Smooth muscle cell (in vitro differentiated cells): ENCODE measurements at regions not wholly inside any gene's neighbourhood (a gene's known extent, or its start where the extent isn't known, plus 50 kb on each side); places are given as distances from the start of the nearest gene placed in this dataset.

Experiments
- DNase-seq: peaks from one replicate; lab custom pipeline; 2025; ENCODE audit not compliant: unreplicated experiment; lab: John Stamatoyannopoulos, UW
- H2AFZ ChIP-seq: fragments of 200-600 bp; sonication (generic); 2 replicates; pipeline ENCODE4 v1.6.0; 2016; ENCODE audit warnings: antibody characterized with exemption, low read depth, mild to moderate bottlenecking
- H3F3A ChIP-seq: fragments of 200-600 bp; sonication (generic); 2 replicates; pipeline ENCODE4 v1.6.0; 2017; ENCODE audit warnings: antibody characterized with exemption, low read depth
- H3K27ac ChIP-seq: fragments of 200-600 bp; sonication (generic); 2 replicates; pipeline ENCODE4 v1.5.1; 2016; ENCODE audit warnings: low read depth, mild to moderate bottlenecking
- H3K27me3 ChIP-seq: fragments of 200-600 bp; sonication (generic); 2 replicates; pipeline ENCODE4 v1.6.1; 2016; ENCODE audit warnings: low read depth, mild to moderate bottlenecking
- H3K36me3 ChIP-seq: fragments of 200-600 bp; sonication (generic); 2 replicates; pipeline ENCODE4 v1.5.1; 2016; ENCODE audit warnings: low read depth
- H3K4me1 ChIP-seq: fragments of 200-600 bp; sonication (generic); 2 replicates; pipeline ENCODE4 v1.5.1; 2016; ENCODE audit warnings: low read depth
- H3K4me2 ChIP-seq: fragments of 200-600 bp; sonication (generic); 2 replicates; pipeline ENCODE4 v1.6.0; 2016; ENCODE audit warnings: mild to moderate bottlenecking
- H3K4me3 ChIP-seq: fragments of 200-600 bp; sonication (generic); 2 replicates; pipeline ENCODE4 v1.5.1; 2016; ENCODE audit warnings: mild to moderate bottlenecking
- H3K79me2 ChIP-seq: fragments of 200-600 bp; sonication (generic); 2 replicates; pipeline ENCODE4 v1.6.0; 2016; ENCODE audit warnings: low read depth, mild to moderate bottlenecking
- H3K9ac ChIP-seq: fragments of 200-600 bp; sonication (generic); 2 replicates; pipeline ENCODE4 v1.6.0; 2016; ENCODE audit warnings: low read depth
- H3K9me3 ChIP-seq: fragments of 200-600 bp; sonication (generic); replicated peaks from 2 replicates; pipeline ENCODE4 v1.5.1; 2016; ENCODE audit warnings: low read depth
- H4K20me1 ChIP-seq: fragments of 200-600 bp; sonication (generic); 2 replicates; pipeline ENCODE4 v1.6.0; 2016; ENCODE audit warnings: low read depth
- WGBS: methylation state at CpG from one replicate; pipeline ENCODE4 v1.1.7; 2016; ENCODE audit warnings: low lambda C conversion rate; 5-methylcytosine and 5-hydroxymethylcytosine counted together
- TF ChIP-seq, protein P1 (sequence below): fragments of 200-600 bp; sonication (generic); IDR thresholded peaks from 2 replicates; pipeline ENCODE4 v1.5.1; 2017; ENCODE audit warnings: borderline replicate concordance, mild to moderate bottlenecking, antibody characterized with exemption; ENCODE audit not compliant: insufficient read depth, poor library complexity, severe bottlenecking

DNA sequence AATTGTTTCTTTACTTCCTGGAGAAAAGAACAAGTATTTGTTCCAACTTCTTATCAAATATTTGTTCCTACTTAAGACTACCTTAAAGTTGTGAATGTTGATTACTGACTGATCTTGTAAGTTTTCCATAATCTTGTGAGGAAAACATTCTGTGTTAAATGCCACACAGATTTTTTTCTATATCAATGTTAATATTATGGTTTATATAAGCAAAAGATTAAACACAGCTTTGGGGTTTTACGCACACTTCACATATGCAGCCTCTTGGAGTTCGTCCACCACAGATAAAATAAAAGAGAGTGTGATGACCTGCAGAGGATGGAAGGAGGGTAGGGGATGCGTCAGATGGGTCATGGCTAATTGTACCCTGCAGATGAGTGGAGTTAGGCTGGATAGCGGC lies 780.0 kb upstream of the SALL3 start:
- DNase-seq = no peak

DNA sequence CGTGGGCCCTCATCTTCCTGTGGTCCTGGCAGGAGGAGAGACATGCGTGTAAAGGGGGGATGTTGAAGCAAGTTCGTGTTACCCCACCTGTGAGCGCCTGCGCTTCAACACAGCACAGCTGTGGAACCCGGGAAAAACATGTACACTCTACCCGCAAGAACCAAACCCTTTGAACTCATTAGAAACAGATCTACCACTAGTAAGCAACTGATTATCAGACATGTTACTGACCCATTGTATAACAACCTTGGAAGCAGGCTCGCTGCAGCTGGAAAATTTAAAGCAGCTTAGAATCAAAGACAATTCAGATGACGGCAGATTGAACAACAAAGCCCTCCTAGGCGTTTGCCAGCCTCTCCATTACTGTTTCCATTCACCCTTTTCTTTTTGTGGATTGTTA lies 771.7 kb upstream of the SALL3 start:
- Histone ChIP-seq H4K20me1 (no peaks in the 10 kb centered on the region), H3K27me3 (no peaks in the 10 kb centered on the region), H3K4me2 (no peak overlapping the region), H3K36me3 (no peaks in the 10 kb centered on the region), H3K27ac (no peak overlapping the region), H3K4me3 (no peak overlapping the region), H3K4me1 (peaks cover 10% of the 10 kb centered on the region), H3F3A (no peaks in the 10 kb centered on the region), H3K9ac (no peak overlapping the region), H3K79me2 (no peaks in the 10 kb centered on the region), H2AFZ (no peak overlapping the region), H3K9me3 (no peaks in the 10 kb centered on the region)
- 83% methylated on average over 10 of the region's 10 CpGs for WGBS
- no peak for DNase-seq
- TF ChIP-seq, protein P1, sequence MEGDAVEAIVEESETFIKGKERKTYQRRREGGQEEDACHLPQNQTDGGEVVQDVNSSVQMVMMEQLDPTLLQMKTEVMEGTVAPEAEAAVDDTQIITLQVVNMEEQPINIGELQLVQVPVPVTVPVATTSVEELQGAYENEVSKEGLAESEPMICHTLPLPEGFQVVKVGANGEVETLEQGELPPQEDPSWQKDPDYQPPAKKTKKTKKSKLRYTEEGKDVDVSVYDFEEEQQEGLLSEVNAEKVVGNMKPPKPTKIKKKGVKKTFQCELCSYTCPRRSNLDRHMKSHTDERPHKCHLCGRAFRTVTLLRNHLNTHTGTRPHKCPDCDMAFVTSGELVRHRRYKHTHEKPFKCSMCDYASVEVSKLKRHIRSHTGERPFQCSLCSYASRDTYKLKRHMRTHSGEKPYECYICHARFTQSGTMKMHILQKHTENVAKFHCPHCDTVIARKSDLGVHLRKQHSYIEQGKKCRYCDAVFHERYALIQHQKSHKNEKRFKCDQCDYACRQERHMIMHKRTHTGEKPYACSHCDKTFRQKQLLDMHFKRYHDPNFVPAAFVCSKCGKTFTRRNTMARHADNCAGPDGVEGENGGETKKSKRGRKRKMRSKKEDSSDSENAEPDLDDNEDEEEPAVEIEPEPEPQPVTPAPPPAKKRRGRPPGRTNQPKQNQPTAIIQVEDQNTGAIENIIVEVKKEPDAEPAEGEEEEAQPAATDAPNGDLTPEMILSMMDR = no peak

More for the DNA sequence above, 780.0 kb upstream of the SALL3 start:
- 69% methylated on average over 4 of the region's 4 CpGs for WGBS
- H3K36me3 ChIP-seq = no peaks in the 10 kb centered on the region
- H3K4me2 ChIP-seq = no peak overlapping the region
- H3K27ac ChIP-seq = no peak overlapping the region
- H2AFZ ChIP-seq = no peak overlapping the region
- no peaks in the 10 kb centered on the region for H4K20me1 ChIP-seq
- H3K9me3 ChIP-seq = no peaks in the 10 kb centered on the region
- H3K79me2 ChIP-seq = no peaks in the 10 kb centered on the region
- no peaks in the 10 kb centered on the region for H3K4me1 ChIP-seq
- H3K9ac ChIP-seq = no peak overlapping the region
- TF ChIP-seq, protein P1 = no peak
- H3K27me3 ChIP-seq = no peaks in the 10 kb centered on the region
- H3K4me3 ChIP-seq = no peak overlapping the region
- no peaks in the 10 kb centered on the region for H3F3A ChIP-seq

GRCh38 chr18:78208461-78208860 lies 771.2 kb upstream of the SALL3 start:
- Histone ChIP-seq H4K20me1 (no peaks in the 10 kb centered on the region), H3K9ac (no peak overlapping the region), H3K4me2 (no peak overlapping the region), H3K9me3 (no peaks in the 10 kb centered on the region), H3F3A (no peaks in the 10 kb centered on the region), H3K4me1 (peaks cover 10% of the 10 kb centered on the region), H2AFZ (no peak overlapping the region), H3K36me3 (no peaks in the 10 kb centered on the region), H3K79me2 (no peaks in the 10 kb centered on the region), H3K4me3 (no peak overlapping the region), H3K27ac (no peak overlapping the region), H3K27me3 (no peaks in the 10 kb centered on the region)
- TF ChIP-seq, protein P1 = no peak
- DNase-seq = no peak
- 90% methylated on average over 2 of the region's 2 CpGs for WGBS

DNA sequence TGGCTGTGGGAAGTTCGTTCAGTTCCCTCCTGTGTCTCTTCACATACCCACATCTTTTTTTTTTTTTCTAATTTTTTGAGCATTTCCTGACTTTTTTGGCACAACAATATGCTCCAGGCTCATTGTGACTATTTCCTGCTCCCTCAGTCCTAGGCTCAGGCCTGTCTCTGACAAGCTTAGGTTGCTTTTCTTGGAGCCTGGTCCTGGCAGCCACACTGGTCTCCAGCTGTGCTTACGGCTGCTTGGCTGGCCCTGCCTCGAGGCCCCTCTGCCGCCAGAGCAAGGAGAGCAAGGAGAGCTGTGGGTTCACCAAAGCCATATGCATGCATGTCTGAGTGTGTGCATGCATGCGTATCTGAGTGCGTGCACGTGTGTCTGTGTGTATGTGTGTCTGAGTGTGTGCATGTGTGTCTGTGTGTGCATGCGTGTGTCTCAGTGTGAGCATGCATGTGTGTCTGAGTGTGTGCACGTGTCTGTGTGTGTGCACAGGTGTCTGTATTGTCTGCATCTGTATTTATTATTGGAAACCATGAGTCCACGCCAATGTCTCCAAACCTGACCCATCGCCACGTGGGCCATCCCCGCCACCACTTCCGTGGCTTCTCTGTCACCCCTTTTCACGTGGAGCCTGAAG lies 766.1 kb upstream of the SALL3 start:
- TF ChIP-seq, protein P1 = no peak

More for the DNA sequence above, 766.1 kb upstream of the SALL3 start:
- Histone ChIP-seq H3K4me1 (no peaks in the 10 kb centered on the region), H4K20me1 (no peaks in the 10 kb centered on the region), H3K27me3 (no peaks in the 10 kb centered on the region), H3K9me3 (no peaks in the 10 kb centered on the region), H3K79me2 (no peaks in the 10 kb centered on the region), H3K4me3 (no peak overlapping the region), H3K27ac (no peak overlapping the region), H2AFZ (no peak overlapping the region), H3K4me2 (no peak overlapping the region), H3F3A (no peaks in the 10 kb centered on the region), H3K36me3 (no peaks in the 10 kb centered on the region), H3K9ac (no peak overlapping the region)
- DNase-seq = no peak
- whole genome bisulfite sequencing = 91% methylated on average over 15 of the region's 15 CpGs
